ENCODE measurements at regions not wholly inside any gene's neighbourhood (a gene's known extent, or its start where the extent isn't known, plus 50 kb on each side); places are given as distances from the start of the nearest gene placed in this dataset.
"Not testable (repeated sequence)": the region's sequence is repeated elsewhere in the genome, so short reads cannot be mapped to it uniquely, and the experiment has no call there.

GRCh38 chr16:85514598-85515318 is 98.4 kb upstream of the GSE1 start:
- Histone ChIP-seq H3K4me3 (no peak overlapping the region), H3K4me1 (replicated peaks in 1 of 2) (peaks cover 68 to 74% of the 10 kb centered on the region in 2 donors), H3K27ac (peak overlapping the region in 1 of 2 donors; percentile 25)
- WGBS, 10 experiments, result 7% methylated on average over 5 of the region's 18 CpGs; no CpG with 5 or more reads in 9 of the 10 experiments
- peak; percentile 42 to 85 (median 68) for ATAC-seq (replicated peaks in 6 of 8)
- in situ Hi-C loops (cut with MboI; ENCODE audit: low pct_unique_long_range_greater_than_20kb in 2 of 9, low sequenced_read_pairs in 9 of 9, unreplicated experiment in 9 of 9), result no loop called here

- peaks cover 62 to 68% of the 10 kb centered on the region in 2 donors for H3K4me1 ChIP-seq (replicated peaks in 1 of 2)
- WGBS, 10 experiments, result 5% methylated on average over 4 of the region's 13 CpGs; no CpG with 5 or more reads in 9 of the 10 experiments
- peak in 2 of 8 experiments; percentile 4 to 11 for ATAC-seq (replicated peaks in 6 of 8)
- in situ Hi-C loops (cut with MboI; ENCODE audit: low pct_unique_long_range_greater_than_20kb in 2 of 9, low sequenced_read_pairs in 9 of 9, unreplicated experiment in 9 of 9), result no loop called here
- H3K4me3 ChIP-seq, result no peak overlapping the region
- H3K27ac ChIP-seq, result no peak overlapping the region
Measured at GRCh38 chr16:85515319-85515745, 97.8 kb upstream of the GSE1 start.

- whole genome bisulfite sequencing, 10 experiments, result 67 to 100% methylated on average over 1 to 2 of the region's 12 CpGs; no CpG with 5 or more reads in 8 of the 10 experiments
- no peak overlapping the region for H3K4me3 ChIP-seq
- no peak overlapping the region for H3K27ac ChIP-seq
- ATAC-seq (replicated peaks in 6 of 8), result peak in 4 of 8 experiments; percentile 26 to 44 (median 38)
- in situ Hi-C loops (cut with MboI; ENCODE audit: low pct_unique_long_range_greater_than_20kb in 2 of 9, low sequenced_read_pairs in 9 of 9, unreplicated experiment in 9 of 9), result no loop called here
- peaks cover 59 to 62% of the 10 kb centered on the region in 2 donors for H3K4me1 ChIP-seq (replicated peaks in 1 of 2)
Measured at GRCh38 chr16:85515830-85516397, 97.2 kb upstream of the GSE1 start.

- ATAC-seq (replicated peaks in 6 of 8), result no peak
- in situ Hi-C loops (cut with MboI; ENCODE audit: low pct_unique_long_range_greater_than_20kb in 2 of 9, low sequenced_read_pairs in 9 of 9, unreplicated experiment in 9 of 9), result no loop called here
- WGBS, 10 experiments, result 83 to 100% (median 90%) methylated on average over 1 to 2 of the region's 7 CpGs; no CpG with 5 or more reads in 7 of the 10 experiments
Measured at GRCh38 chr16:85517154-85517553, 96.0 kb upstream of the GSE1 start.

GRCh38 chr16:85517563-85518179 is 95.5 kb upstream of the GSE1 start:
- WGBS, 10 experiments, result 55 to 100% (median 89%) methylated on average over 1 to 14 of the region's 38 CpGs; no CpG with 5 or more reads in 3 of the 10 experiments
- in situ Hi-C loops (cut with MboI; ENCODE audit: low pct_unique_long_range_greater_than_20kb in 2 of 9, low sequenced_read_pairs in 9 of 9, unreplicated experiment in 9 of 9), result no loop called here
- Histone ChIP-seq H3K27ac (peak overlapping the region; percentile 51 to 66), H3K4me3 (no peak overlapping the region), H3K4me1 (replicated peaks in 1 of 2) (peaks cover 62 to 65% of the 10 kb centered on the region in 2 donors)
- ATAC-seq (replicated peaks in 6 of 8), result peak in 3 of 8 experiments; percentile 18 to 48 (median 24)

More at GRCh38 chr16:85517154-85517553, 96.0 kb upstream of the GSE1 start:
- Histone ChIP-seq H3K4me3 (no peak overlapping the region), H3K27ac (peak overlapping the region in 1 of 2 donors; percentile 66), H3K4me1 (replicated peaks in 1 of 2) (peaks cover 64 to 67% of the 10 kb centered on the region in 2 donors)

GRCh38 chr16:85518398-85519049 is 94.6 kb upstream of the GSE1 start:
- Histone ChIP-seq H3K4me3 (no peak overlapping the region), H3K4me1 (replicated peaks in 1 of 2) (peaks cover 62 to 65% of the 10 kb centered on the region in 2 donors), H3K27ac (no peak overlapping the region)
- 75 to 100% (median 91%) methylated on average over 2 to 11 of the region's 17 CpGs; no CpG with 5 or more reads in 2 of the 10 experiments for WGBS, 10 experiments
- no peak for ATAC-seq (replicated peaks in 6 of 8)
- in situ Hi-C loops (cut with MboI; ENCODE audit: low pct_unique_long_range_greater_than_20kb in 2 of 9, low sequenced_read_pairs in 9 of 9, unreplicated experiment in 9 of 9), result no loop called here

GRCh38 chr16:85519050-85519440 is 94.1 kb upstream of the GSE1 start:
- in situ Hi-C loops (cut with MboI; ENCODE audit: low pct_unique_long_range_greater_than_20kb in 2 of 9, low sequenced_read_pairs in 9 of 9, unreplicated experiment in 9 of 9); ATAC-seq (replicated peaks in 6 of 8); H3K27ac ChIP-seq; H3K4me3 ChIP-seq: not testable (repeated sequence)
- peaks cover 62 to 65% of the 10 kb centered on the region in 2 donors for H3K4me1 ChIP-seq (replicated peaks in 1 of 2)
- WGBS, 10 experiments, result 62 to 80% (median 69%) methylated on average over 1 to 3 of the region's 5 CpGs; no CpG with 5 or more reads in 6 of the 10 experiments

GRCh38 chr16:85519540-85520231 is 93.4 kb upstream of the GSE1 start:
- no peak overlapping the region for H3K27ac ChIP-seq
- ATAC-seq (replicated peaks in 6 of 8), result no peak
- peaks cover 62 to 65% of the 10 kb centered on the region in 2 donors for H3K4me1 ChIP-seq (replicated peaks in 1 of 2)
- no peak overlapping the region for H3K4me3 ChIP-seq
- WGBS, 10 experiments, result 83 to 100% (median 98%) methylated on average over 1 to 5 of the region's 7 CpGs; no CpG with 5 or more reads in 1 of the 10 experiments
- in situ Hi-C loops (cut with MboI; ENCODE audit: low pct_unique_long_range_greater_than_20kb in 2 of 9, low sequenced_read_pairs in 9 of 9, unreplicated experiment in 9 of 9), result no loop called here

GRCh38 chr16:85520853-85521521 is 92.1 kb upstream of the GSE1 start:
- Histone ChIP-seq H3K27ac (no peak overlapping the region), H3K4me3 (no peak overlapping the region), H3K4me1 (replicated peaks in 1 of 2) (peaks cover 62 to 65% of the 10 kb centered on the region in 2 donors)
- 77 to 100% (median 93%) methylated on average over 1 to 10 of the region's 20 CpGs; no CpG with 5 or more reads in 3 of the 10 experiments for WGBS, 10 experiments
- no peak for ATAC-seq (replicated peaks in 6 of 8)
- in situ Hi-C loops (cut with MboI; ENCODE audit: low pct_unique_long_range_greater_than_20kb in 2 of 9, low sequenced_read_pairs in 9 of 9, unreplicated experiment in 9 of 9), result no loop called here

GRCh38 chr16:85521552-85522307 is 91.4 kb upstream of the GSE1 start:
- 20 to 100% (median 88%) methylated on average over 1 to 6 of the region's 21 CpGs; no CpG with 5 or more reads in 4 of the 10 experiments for WGBS, 10 experiments
- in situ Hi-C loops (cut with MboI; ENCODE audit: low pct_unique_long_range_greater_than_20kb in 2 of 9, low sequenced_read_pairs in 9 of 9, unreplicated experiment in 9 of 9), result no loop called here
- H3K27ac ChIP-seq, result no peak overlapping the region
- H3K4me1 ChIP-seq (replicated peaks in 1 of 2), result peaks cover 62 to 65% of the 10 kb centered on the region in 2 donors
- no peak overlapping the region for H3K4me3 ChIP-seq
- peak in 5 of 8 experiments; percentile 20 to 60 (median 44) for ATAC-seq (replicated peaks in 6 of 8)

GRCh38 chr16:85522308-85522841 is 90.7 kb upstream of the GSE1 start:
- no peak for ATAC-seq (replicated peaks in 6 of 8)
- in situ Hi-C loops (cut with MboI; ENCODE audit: low pct_unique_long_range_greater_than_20kb in 2 of 9, low sequenced_read_pairs in 9 of 9, unreplicated experiment in 9 of 9), result no loop called here
- peaks cover 66 to 68% of the 10 kb centered on the region in 2 donors for H3K4me1 ChIP-seq (replicated peaks in 1 of 2)
- H3K4me3 ChIP-seq, result no peak overlapping the region
- H3K27ac ChIP-seq, result no peak overlapping the region
- WGBS, 10 experiments, result 100% methylated on average over 6 of the region's 13 CpGs; no CpG with 5 or more reads in 9 of the 10 experiments

Measured in motor neuron (in vitro differentiated cells).